GM21529 (cell line): ENCODE measurements at regions not wholly inside any gene's neighbourhood (a gene's known extent, or its start where the extent isn't known, plus 50 kb on each side); places are given as distances from the start of the nearest gene placed in this dataset.
"Not testable (repeated sequence)": the region's sequence is repeated elsewhere in the genome, so short reads cannot be mapped to it uniquely, and the experiment has no call there.

Source experiments
- ATAC-seq: cut with Tn5 transposase; IDR thresholded peaks from one replicate; pipeline ENCODE4 v1.9.1; 2021; ENCODE audit not compliant: unreplicated experiment

GRCh38 chr2:184302506-184302905 is 295.8 kb upstream of the ZNF804A start:
- ATAC-seq = no peak

- no peak for ATAC-seq
Measured at GRCh38 chr2:184304006-184304405, 294.3 kb upstream of the ZNF804A start.

GRCh38 chr2:184305105-184305504 is 293.2 kb upstream of the ZNF804A start:
- no peak for ATAC-seq

- ATAC-seq = no peak
Measured at GRCh38 chr2:184308706-184309105, 289.6 kb upstream of the ZNF804A start.

GRCh38 chr2:184312970-184313369 is 285.4 kb upstream of the ZNF804A start:
- ATAC-seq = no peak

GRCh38 chr2:184314829-184315228 is 283.5 kb upstream of the ZNF804A start:
- ATAC-seq = no peak

- ATAC-seq = no peak
Measured at GRCh38 chr2:184316921-184317320, 281.4 kb upstream of the ZNF804A start.

GRCh38 chr2:184322615-184323014 is 275.7 kb upstream of the ZNF804A start:
- ATAC-seq = no peak

- no peak for ATAC-seq
Measured at GRCh38 chr2:184326066-184326465, 272.3 kb upstream of the ZNF804A start.

- ATAC-seq = not testable (repeated sequence)
Measured at GRCh38 chr2:184327805-184328204, 270.5 kb upstream of the ZNF804A start.

- not testable (repeated sequence) for ATAC-seq
Measured at GRCh38 chr2:184330561-184330960, 267.8 kb upstream of the ZNF804A start.

GRCh38 chr2:184336688-184337087 is 261.6 kb upstream of the ZNF804A start:
- ATAC-seq = no peak

- ATAC-seq = no peak
Measured at GRCh38 chr2:184338771-184339170, 259.6 kb upstream of the ZNF804A start.

- no peak for ATAC-seq
Measured at GRCh38 chr2:184339966-184340365, 258.4 kb upstream of the ZNF804A start.

GRCh38 chr2:184346338-184346862 is 251.9 kb upstream of the ZNF804A start:
- no peak for ATAC-seq

GRCh38 chr2:184351126-184351525 is 247.2 kb upstream of the ZNF804A start:
- no peak for ATAC-seq

- ATAC-seq = no peak
Measured at GRCh38 chr2:184357033-184357432, 241.3 kb upstream of the ZNF804A start.

- ATAC-seq = no peak
Measured at GRCh38 chr2:184359379-184359778, 238.9 kb upstream of the ZNF804A start.

- ATAC-seq = no peak
Measured at GRCh38 chr2:184363213-184363612, 235.1 kb upstream of the ZNF804A start.

GRCh38 chr2:184367211-184367610 is 231.1 kb upstream of the ZNF804A start:
- ATAC-seq = no peak

GRCh38 chr2:184369307-184369706 is 229.0 kb upstream of the ZNF804A start:
- no peak for ATAC-seq

GRCh38 chr2:184370954-184371353 is 227.4 kb upstream of the ZNF804A start:
- ATAC-seq = no peak

GRCh38 chr2:184371641-184372040 is 226.7 kb upstream of the ZNF804A start:
- no peak for ATAC-seq

GRCh38 chr2:184372484-184372883 is 225.8 kb upstream of the ZNF804A start:
- no peak for ATAC-seq
